DND-41 (cell line): ENCODE measurements at regions not wholly inside any gene's neighbourhood (a gene's known extent, or its start where the extent isn't known, plus 50 kb on each side); places are given as distances from the start of the nearest gene placed in this dataset.
"Not testable (repeated sequence)": the region's sequence is repeated elsewhere in the genome, so short reads cannot be mapped to it uniquely, and the experiment has no call there.

Experiments
- ATAC-seq: fragments of 200-7000 bp; cut with Tn5 transposase; 3 replicates; pipeline ENCODE4 v1.9.1; 2021; ENCODE audit warnings: low read depth; ENCODE audit not compliant: insufficient read depth
- DNase-seq: peaks from one replicate; pipeline ENCODE4 v3.0.0-alpha.2; 2020
- H2AFZ ChIP-seq: 2 replicates; pipeline ENCODE4 v1.6.0; 2012; ENCODE audit warnings: low read depth, low read length
- H3K27ac ChIP-seq: 2 replicates; pipeline ENCODE4 v1.5.1; 2012; ENCODE audit warnings: low read length, inconsistent platforms
- H3K27me3 ChIP-seq: fragments of 200-600 bp; sonication (generic); 2 replicates; pipeline ENCODE4 v1.6.0; 2012; ENCODE audit warnings: low read length, mild to moderate bottlenecking, inconsistent platforms; ENCODE audit not compliant: insufficient read depth, poor library complexity
- H3K36me3 ChIP-seq: 2 replicates; pipeline ENCODE4 v1.5.1; 2012; ENCODE audit warnings: low read length, inconsistent platforms; ENCODE audit not compliant: insufficient read depth
- H3K4me1 ChIP-seq: 2 replicates; pipeline ENCODE4 v1.5.1; 2012; ENCODE audit warnings: mild to moderate bottlenecking, low read length; ENCODE audit not compliant: insufficient read depth
- H3K4me2 ChIP-seq: 2 replicates; pipeline ENCODE4 v1.6.0; 2012; ENCODE audit warnings: mild to moderate bottlenecking, moderate library complexity, low read length, inconsistent platforms; ENCODE audit not compliant: insufficient read depth
- H3K4me3 ChIP-seq, 2 experiments: fragments of 200-600 bp in 1 of 2; shearing (Covaris generic) in 1 of 2; 2 replicates each; pipeline ENCODE4 v1.5.1; 2012 to 2016; ENCODE audit warnings: inconsistent platforms in 2 of 2, low read length in 2 of 2, mild to moderate bottlenecking in 2 of 2, low read depth in 1 of 2, moderate library complexity in 1 of 2
- H3K79me2 ChIP-seq: 2 replicates; pipeline ENCODE4 v1.6.0; 2012; ENCODE audit warnings: low read length, inconsistent platforms; ENCODE audit not compliant: insufficient read depth
- H3K9ac ChIP-seq: 2 replicates; pipeline ENCODE4 v1.6.0; 2012; ENCODE audit warnings: low read depth, mild to moderate bottlenecking, inconsistent platforms, low read length, moderate library complexity
- H3K9me3 ChIP-seq: 2 replicates; pipeline ENCODE4 v1.5.1; 2012; ENCODE audit warnings: low read length, moderate library complexity, mild to moderate bottlenecking, inconsistent platforms; ENCODE audit not compliant: insufficient read depth, severe bottlenecking
- H4K20me1 ChIP-seq: 2 replicates; pipeline ENCODE4 v1.6.0; 2012; ENCODE audit warnings: low read length; ENCODE audit not compliant: insufficient read depth
- CTCF ChIP-seq: IDR thresholded peaks from 2 replicates; pipeline ENCODE4 v1.5.1; 2012; ENCODE audit warnings: borderline replicate concordance, low read length, moderate library complexity, mild to moderate bottlenecking; ENCODE audit not compliant: poor library complexity, severe bottlenecking; ENCODE audit errors: extremely low read depth
- EZH2 ChIP-seq: IDR thresholded peaks from 3 replicates; pipeline ENCODE4 v1.6.1; 2012; ENCODE audit warnings: borderline replicate concordance, low read depth, mild to moderate bottlenecking, moderate library complexity, low read length, inconsistent platforms; ENCODE audit not compliant: severe bottlenecking

- Histone ChIP-seq H3K4me1 (no peaks in the 10 kb centered on the region), H3K36me3 (no peaks in the 10 kb centered on the region), H4K20me1 (no peaks in the 10 kb centered on the region), H3K9me3 (no peaks in the 10 kb centered on the region), H3K79me2 (no peaks in the 10 kb centered on the region), H3K4me2 (no peak overlapping the region), H3K27ac (no peak overlapping the region), H3K4me3 (no peak overlapping the region), H3K9ac (no peak overlapping the region), H3K27me3 (no peaks in the 10 kb centered on the region), H2AFZ (no peak overlapping the region)
- TF ChIP-seq EZH2 (no peak), CTCF (no peak)
- ATAC-seq (no peak), DNase-seq (no peak)
Measured at GRCh38 chr3:86837871-86838270, 153.1 kb downstream of the VGLL3 start.

GRCh38 chr3:86830566-86830965 lies 160.4 kb downstream of the VGLL3 start:
- H3K4me2 ChIP-seq: no peak overlapping the region
- H3K79me2 ChIP-seq: no peaks in the 10 kb centered on the region
- no peak for DNase-seq
- ATAC-seq: no peak
- no peak overlapping the region for H3K9ac ChIP-seq
- no peak for TF ChIP-seq CTCF
- no peak for TF ChIP-seq EZH2
- H3K9me3 ChIP-seq: no peaks in the 10 kb centered on the region
- H2AFZ ChIP-seq: no peak overlapping the region
- no peak overlapping the region for H3K4me3 ChIP-seq
- H3K27me3 ChIP-seq: no peaks in the 10 kb centered on the region
- H3K4me1 ChIP-seq: no peaks in the 10 kb centered on the region
- H3K36me3 ChIP-seq: no peaks in the 10 kb centered on the region
- no peaks in the 10 kb centered on the region for H4K20me1 ChIP-seq
- H3K27ac ChIP-seq: no peak overlapping the region

GRCh38 chr3:86828751-86829150 lies 162.2 kb downstream of the VGLL3 start:
- no peaks in the 10 kb centered on the region for H4K20me1 ChIP-seq
- TF ChIP-seq EZH2 (no peak), CTCF (no peak)
- H3K4me2 ChIP-seq: no peak overlapping the region
- H3K36me3 ChIP-seq: no peaks in the 10 kb centered on the region
- no peak overlapping the region for H2AFZ ChIP-seq
- no peak overlapping the region for H3K9ac ChIP-seq
- no peak overlapping the region for H3K4me3 ChIP-seq
- no peak for ATAC-seq
- H3K9me3 ChIP-seq: no peaks in the 10 kb centered on the region
- no peaks in the 10 kb centered on the region for H3K4me1 ChIP-seq
- H3K27me3 ChIP-seq: no peaks in the 10 kb centered on the region
- DNase-seq: no peak
- H3K27ac ChIP-seq: no peak overlapping the region
- no peaks in the 10 kb centered on the region for H3K79me2 ChIP-seq

- not testable (repeated sequence) for H2AFZ ChIP-seq, ATAC-seq, H3K27me3 ChIP-seq, H4K20me1 ChIP-seq, H3K4me3 ChIP-seq, H3K4me1 ChIP-seq, H3K79me2 ChIP-seq, H3K9ac ChIP-seq, H3K36me3 ChIP-seq, DNase-seq, H3K9me3 ChIP-seq, H3K4me2 ChIP-seq, H3K27ac ChIP-seq
Measured at GRCh38 chr3:86827582-86827981, 163.4 kb downstream of the VGLL3 start.
